ENCODE measurements at regions not wholly inside any gene's neighbourhood (a gene's known extent, or its start where the extent isn't known, plus 50 kb on each side); places are given as distances from the start of the nearest gene placed in this dataset.

DNA sequence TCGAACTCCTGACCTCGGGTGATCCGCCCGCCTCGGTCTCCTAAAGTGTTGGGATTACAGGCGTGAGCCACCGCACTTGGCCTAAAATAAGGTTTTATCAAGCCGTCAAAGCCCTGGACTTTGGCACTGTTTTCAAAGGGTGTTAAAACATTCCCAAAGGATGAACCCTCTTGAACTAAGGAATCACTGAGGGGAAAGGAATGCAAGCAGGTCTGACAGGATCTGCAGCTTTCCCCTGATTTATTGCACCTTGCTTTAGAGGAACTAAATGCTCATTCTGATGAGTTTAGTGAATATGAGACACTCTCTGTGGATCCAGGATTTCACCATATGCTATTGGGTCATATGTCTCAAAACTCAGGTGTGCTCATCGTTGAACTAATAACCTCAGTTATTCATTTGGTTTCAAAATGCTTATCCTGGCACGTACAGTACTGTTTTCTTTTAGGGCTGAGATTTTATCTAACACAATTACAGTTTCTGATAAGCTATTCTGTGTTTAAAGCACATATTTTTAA, 63.0 kb upstream of the TSC22D2 start:
- no CpG with 5 or more reads among the region's 10 CpGs for WGBS (ENCODE audit: extremely low coverage, insufficient read length, low lambda C conversion rate)
- Histone ChIP-seq H3K14ac (ENCODE audit: insufficient read depth, low read length) (no peak overlapping the region), H3K9ac (ENCODE audit: extremely low read depth, insufficient read length, low read length) (no peak overlapping the region), H3K56ac (ENCODE audit: insufficient read length, low read depth, low read length) (no peak overlapping the region), H4K8ac (replicated peaks; ENCODE audit: insufficient read length, low read depth, low read length) (no peak overlapping the region), H2BK120ac (ENCODE audit: low read depth, low read length, poor library complexity, severe bottlenecking) (no peak overlapping the region), H4K91ac (ENCODE audit: insufficient read length, low read depth, low read length) (no peak overlapping the region), H3K27ac (ENCODE audit: insufficient read length, low read depth, low read length) (no peak overlapping the region), H3K27me3 (ENCODE audit: insufficient read depth, low read length) (no peaks in the 10 kb centered on the region), H3K9me3 (ENCODE audit: control insufficient read depth, low read depth, low read length) (no peaks in the 10 kb centered on the region), H4K20me1 (ENCODE audit: control insufficient read depth, insufficient read depth, insufficient read length) (no peaks in the 10 kb centered on the region), H2BK15ac (ENCODE audit: low read depth, low read length) (no peak overlapping the region), H2AK5ac (ENCODE audit: insufficient read length, low read length) (no peak overlapping the region), H3K79me2 (ENCODE audit: insufficient read depth, low read length) (no peaks in the 10 kb centered on the region), H2BK12ac (ENCODE audit: insufficient read length, low read depth, low read length) (no peak overlapping the region), H3K18ac (ENCODE audit: insufficient read length, low read depth, low read length) (no peak overlapping the region), H2BK20ac (ENCODE audit: low read depth, low read length, poor library complexity, severe bottlenecking) (no peak overlapping the region), H3K79me1 (ENCODE audit: insufficient read depth, low read depth, low read length, poor library complexity, severe bottlenecking) (no peaks in the 10 kb centered on the region), H3K23me2 (ENCODE audit: insufficient read length, low read depth, low read length, poor library complexity, severe bottlenecking) (no peaks in the 10 kb centered on the region), H3K4me1 (ENCODE audit: insufficient read depth, low read length) (peaks cover 17% of the 10 kb centered on the region; the same call in 1 of the 2 replicates), H3K23ac (ENCODE audit: insufficient read length, low read depth, low read length) (no peak overlapping the region), H3T11ph (ENCODE audit: low read length) (no peak overlapping the region), H3K4me2 (ENCODE audit: insufficient read depth, insufficient read length, low read length) (no peak overlapping the region), H4K5ac (ENCODE audit: insufficient read length, low read depth, low read length) (no peak overlapping the region), H2BK5ac (ENCODE audit: insufficient read length, low read length) (no peak overlapping the region), H2AFZ (ENCODE audit: low read length) (no peak overlapping the region), H3K4ac (ENCODE audit: low read depth, low read length) (no peak overlapping the region)
- Mint-ChIP-seq H3K27me3 (ENCODE audit: low read depth) (no peaks in the 10 kb centered on the region), H3K4me1 (peaks cover 49 to 51% of the 10 kb centered on the region in 2 experiments), H3K4me3 (no peak overlapping the region), H3K36me3 (ENCODE audit: insufficient read depth in 1 of 3, low read depth in 3 of 3) (no peaks in the 10 kb centered on the region), H3K9me3 (no peaks in the 10 kb centered on the region), H3K27ac (peak overlapping the region in 1 of 3 experiments; percentile 37; a peak in 3 of 7 replicates)
- peak; percentile 44 for DNase-seq
- TF ChIP-seq, protein P1, sequence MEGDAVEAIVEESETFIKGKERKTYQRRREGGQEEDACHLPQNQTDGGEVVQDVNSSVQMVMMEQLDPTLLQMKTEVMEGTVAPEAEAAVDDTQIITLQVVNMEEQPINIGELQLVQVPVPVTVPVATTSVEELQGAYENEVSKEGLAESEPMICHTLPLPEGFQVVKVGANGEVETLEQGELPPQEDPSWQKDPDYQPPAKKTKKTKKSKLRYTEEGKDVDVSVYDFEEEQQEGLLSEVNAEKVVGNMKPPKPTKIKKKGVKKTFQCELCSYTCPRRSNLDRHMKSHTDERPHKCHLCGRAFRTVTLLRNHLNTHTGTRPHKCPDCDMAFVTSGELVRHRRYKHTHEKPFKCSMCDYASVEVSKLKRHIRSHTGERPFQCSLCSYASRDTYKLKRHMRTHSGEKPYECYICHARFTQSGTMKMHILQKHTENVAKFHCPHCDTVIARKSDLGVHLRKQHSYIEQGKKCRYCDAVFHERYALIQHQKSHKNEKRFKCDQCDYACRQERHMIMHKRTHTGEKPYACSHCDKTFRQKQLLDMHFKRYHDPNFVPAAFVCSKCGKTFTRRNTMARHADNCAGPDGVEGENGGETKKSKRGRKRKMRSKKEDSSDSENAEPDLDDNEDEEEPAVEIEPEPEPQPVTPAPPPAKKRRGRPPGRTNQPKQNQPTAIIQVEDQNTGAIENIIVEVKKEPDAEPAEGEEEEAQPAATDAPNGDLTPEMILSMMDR (conservative IDR thresholded peaks at IDR 0.05), result no peak
